ENCODE measurements at regions not wholly inside any gene's neighbourhood (a gene's known extent, or its start where the extent isn't known, plus 50 kb on each side); places are given as distances from the start of the nearest gene placed in this dataset.

GRCh38 chr9:28413471-28413870 lies 840.2 kb upstream of the C9orf72 start:
- no peak overlapping the region for H3K27ac ChIP-seq (ENCODE audit: low read length)
- H3K79me2 ChIP-seq (ENCODE audit: low read length) = no peaks in the 10 kb centered on the region
- H4K20me1 ChIP-seq (ENCODE audit: insufficient read depth, low read length) = no peaks in the 10 kb centered on the region
- no peak overlapping the region for H3K9ac ChIP-seq (ENCODE audit: low read length)
- H3K4me1 ChIP-seq (ENCODE audit: low read length) = no peaks in the 10 kb centered on the region
- H3F3A ChIP-seq (ENCODE audit: insufficient read depth, low read length) = no peaks in the 10 kb centered on the region
- no peak overlapping the region for H2AFZ ChIP-seq (ENCODE audit: low read length)
- H3K36me3 ChIP-seq (replicated peaks; ENCODE audit: insufficient read depth, low read length) = no peaks in the 10 kb centered on the region
- DNase-seq = no peak
- no peak overlapping the region for H3K4me2 ChIP-seq (ENCODE audit: low read depth, low read length)
- no peaks in the 10 kb centered on the region for H3K9me2 ChIP-seq (replicated peaks; ENCODE audit: insufficient read depth, low read length)
- H3K27me3 ChIP-seq (replicated peaks; ENCODE audit: insufficient read depth, low read length) = no peaks in the 10 kb centered on the region
- no peaks in the 10 kb centered on the region for H3K9me3 ChIP-seq (replicated peaks; ENCODE audit: insufficient read depth, low read length)
- TF ChIP-seq EZH2phosphoT487 (IDR thresholded peaks at IDR 0.05; ENCODE audit: low read length) = no peak
- TF ChIP-seq CTCF (IDR thresholded peaks at IDR 0.05; ENCODE audit: low read length) = no peak
- H3K4me3 ChIP-seq (ENCODE audit: low read length) = no peak overlapping the region

GRCh38 chr9:28423255-28423654 lies 850.0 kb upstream of the C9orf72 start:
- Histone ChIP-seq H4K20me1 (ENCODE audit: insufficient read depth, low read length) (no peaks in the 10 kb centered on the region), H3F3A (ENCODE audit: insufficient read depth, low read length) (no peaks in the 10 kb centered on the region), H3K9me2 (replicated peaks; ENCODE audit: insufficient read depth, low read length) (no peaks in the 10 kb centered on the region), H2AFZ (ENCODE audit: low read length) (no peak overlapping the region), H3K4me3 (ENCODE audit: low read length) (no peak overlapping the region), H3K27me3 (replicated peaks; ENCODE audit: insufficient read depth, low read length) (no peaks in the 10 kb centered on the region), H3K9me3 (replicated peaks; ENCODE audit: insufficient read depth, low read length) (no peaks in the 10 kb centered on the region), H3K9ac (ENCODE audit: low read length) (no peak overlapping the region), H3K27ac (ENCODE audit: low read length) (no peak overlapping the region), H3K4me1 (ENCODE audit: low read length) (no peaks in the 10 kb centered on the region), H3K4me2 (ENCODE audit: low read depth, low read length) (no peak overlapping the region), H3K79me2 (ENCODE audit: low read length) (no peaks in the 10 kb centered on the region), H3K36me3 (replicated peaks; ENCODE audit: insufficient read depth, low read length) (no peaks in the 10 kb centered on the region)
- no peak for DNase-seq
- TF ChIP-seq EZH2 (optimal IDR thresholded peaks at IDR 0.05; ENCODE audit: low read depth, low read length) = no peak
- no peak for TF ChIP-seq CTCF (IDR thresholded peaks at IDR 0.05; ENCODE audit: low read length)
- no peak for TF ChIP-seq EZH2phosphoT487 (IDR thresholded peaks at IDR 0.05; ENCODE audit: low read length)

- Histone ChIP-seq H3K27me3 (replicated peaks; ENCODE audit: insufficient read depth, low read length) (no peaks in the 10 kb centered on the region), H3K36me3 (replicated peaks; ENCODE audit: insufficient read depth, low read length) (no peaks in the 10 kb centered on the region), H3K4me2 (ENCODE audit: low read depth, low read length) (no peak overlapping the region), H3K79me2 (ENCODE audit: low read length) (no peaks in the 10 kb centered on the region), H3K4me1 (ENCODE audit: low read length) (no peaks in the 10 kb centered on the region), H3K4me3 (ENCODE audit: low read length) (no peak overlapping the region), H2AFZ (ENCODE audit: low read length) (no peak overlapping the region), H3F3A (ENCODE audit: insufficient read depth, low read length) (no peaks in the 10 kb centered on the region), H3K9ac (ENCODE audit: low read length) (no peak overlapping the region), H4K20me1 (ENCODE audit: insufficient read depth, low read length) (no peaks in the 10 kb centered on the region), H3K9me2 (replicated peaks; ENCODE audit: insufficient read depth, low read length) (no peaks in the 10 kb centered on the region), H3K9me3 (replicated peaks; ENCODE audit: insufficient read depth, low read length) (no peaks in the 10 kb centered on the region), H3K27ac (ENCODE audit: low read length) (no peak overlapping the region)
- TF ChIP-seq EZH2 (optimal IDR thresholded peaks at IDR 0.05; ENCODE audit: low read depth, low read length) = no peak
- no peak for TF ChIP-seq CTCF (IDR thresholded peaks at IDR 0.05; ENCODE audit: low read length)
- TF ChIP-seq EZH2phosphoT487 (IDR thresholded peaks at IDR 0.05; ENCODE audit: low read length) = no peak
- DNase-seq = no peak
These were observed 862.2 kb upstream of the C9orf72 start for GRCh38 chr9:28435456-28435855.
